ENCODE measurements at regions not wholly inside any gene's neighbourhood (a gene's known extent, or its start where the extent isn't known, plus 50 kb on each side); places are given as distances from the start of the nearest gene placed in this dataset.

DNA sequence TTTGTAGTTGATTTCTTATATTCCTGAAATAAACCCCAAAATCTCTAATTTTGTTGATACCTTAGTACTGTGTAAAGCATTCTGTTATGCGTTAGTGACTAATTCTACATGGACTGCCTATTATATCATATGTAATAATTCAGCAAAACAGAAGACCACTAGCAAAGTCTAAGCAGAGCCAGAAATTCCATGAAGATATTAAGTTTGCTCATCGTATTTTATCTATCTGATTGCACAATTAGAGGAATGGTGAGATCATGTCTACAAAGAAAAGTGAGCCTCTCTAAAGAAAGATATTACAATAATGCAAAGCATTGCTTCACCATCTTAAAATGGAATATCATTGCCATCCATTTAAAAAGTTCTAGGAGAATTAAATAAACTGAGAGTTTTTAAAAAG, 374.6 kb upstream of the SLC7A11 start:
- Histone ChIP-seq H2AFZ (ENCODE audit: insufficient read depth, low read depth, low read length, poor library complexity, severe bottlenecking) (no peak overlapping the region), H3K79me2 (ENCODE audit: insufficient read depth, low read length) (no peaks in the 10 kb centered on the region), H3K27ac (ENCODE audit: low read depth in 1 of 2, low read length in 2 of 2) (no peak overlapping the region), H3K4me2 (replicated peaks; ENCODE audit: extremely low read depth, low read length, poor library complexity, severe bottlenecking) (no peak overlapping the region), H3K36me3 (replicated peaks in 1 of 2; ENCODE audit: control insufficient read depth in 1 of 2, insufficient read depth in 2 of 2, low read length in 2 of 2) (no peaks in the 10 kb centered on the region), H3K4me3 (replicated peaks in 1 of 3; ENCODE audit: low read depth in 2 of 3, low read length in 3 of 3) (no peak overlapping the region), H4K20me1 (ENCODE audit: insufficient read depth, low read length) (no peaks in the 10 kb centered on the region), H3K27me3 (ENCODE audit: control insufficient read depth in 2 of 2, insufficient read depth in 2 of 2, low read length in 2 of 2) (no peaks in the 10 kb centered on the region), H3K4me1 (ENCODE audit: control insufficient read depth in 1 of 2, insufficient read depth in 2 of 2, low read length in 2 of 2) (no peaks in the 10 kb centered on the region), H3K9ac (ENCODE audit: insufficient read depth, low read length, poor library complexity, severe bottlenecking) (no peak overlapping the region), H3K9me3 (replicated peaks in 1 of 2; ENCODE audit: control insufficient read depth in 1 of 2, insufficient read depth in 1 of 2, low read length in 2 of 2) (peaks cover 0 to under 1% of the 10 kb centered on the region in 2 donors)
- Mint-ChIP-seq H3K27ac (no peak overlapping the region), H3K4me1 (no peaks in the 10 kb centered on the region), H3K9me3 (peaks cover 0 to 6% (median 2%) of the 10 kb centered on the region in 7 donors), H3K36me3 (no peaks in the 10 kb centered on the region), H3K27me3 (ENCODE audit: low read depth in 3 of 3) (peaks cover 0 to 5% (median 0%) of the 10 kb centered on the region in 3 donors), H3K4me3 (no peak overlapping the region)
- no peak for DNase-seq
- no CpG with 5 or more reads among the region's 2 CpGs for WGBS (ENCODE audit: insufficient coverage)
- TF ChIP-seq, protein P1, sequence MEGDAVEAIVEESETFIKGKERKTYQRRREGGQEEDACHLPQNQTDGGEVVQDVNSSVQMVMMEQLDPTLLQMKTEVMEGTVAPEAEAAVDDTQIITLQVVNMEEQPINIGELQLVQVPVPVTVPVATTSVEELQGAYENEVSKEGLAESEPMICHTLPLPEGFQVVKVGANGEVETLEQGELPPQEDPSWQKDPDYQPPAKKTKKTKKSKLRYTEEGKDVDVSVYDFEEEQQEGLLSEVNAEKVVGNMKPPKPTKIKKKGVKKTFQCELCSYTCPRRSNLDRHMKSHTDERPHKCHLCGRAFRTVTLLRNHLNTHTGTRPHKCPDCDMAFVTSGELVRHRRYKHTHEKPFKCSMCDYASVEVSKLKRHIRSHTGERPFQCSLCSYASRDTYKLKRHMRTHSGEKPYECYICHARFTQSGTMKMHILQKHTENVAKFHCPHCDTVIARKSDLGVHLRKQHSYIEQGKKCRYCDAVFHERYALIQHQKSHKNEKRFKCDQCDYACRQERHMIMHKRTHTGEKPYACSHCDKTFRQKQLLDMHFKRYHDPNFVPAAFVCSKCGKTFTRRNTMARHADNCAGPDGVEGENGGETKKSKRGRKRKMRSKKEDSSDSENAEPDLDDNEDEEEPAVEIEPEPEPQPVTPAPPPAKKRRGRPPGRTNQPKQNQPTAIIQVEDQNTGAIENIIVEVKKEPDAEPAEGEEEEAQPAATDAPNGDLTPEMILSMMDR (IDR thresholded peaks at IDR 0.05), result no peak
- intact Hi-C loops (cut with micrococcal nuclease), result no loop called here

DNA sequence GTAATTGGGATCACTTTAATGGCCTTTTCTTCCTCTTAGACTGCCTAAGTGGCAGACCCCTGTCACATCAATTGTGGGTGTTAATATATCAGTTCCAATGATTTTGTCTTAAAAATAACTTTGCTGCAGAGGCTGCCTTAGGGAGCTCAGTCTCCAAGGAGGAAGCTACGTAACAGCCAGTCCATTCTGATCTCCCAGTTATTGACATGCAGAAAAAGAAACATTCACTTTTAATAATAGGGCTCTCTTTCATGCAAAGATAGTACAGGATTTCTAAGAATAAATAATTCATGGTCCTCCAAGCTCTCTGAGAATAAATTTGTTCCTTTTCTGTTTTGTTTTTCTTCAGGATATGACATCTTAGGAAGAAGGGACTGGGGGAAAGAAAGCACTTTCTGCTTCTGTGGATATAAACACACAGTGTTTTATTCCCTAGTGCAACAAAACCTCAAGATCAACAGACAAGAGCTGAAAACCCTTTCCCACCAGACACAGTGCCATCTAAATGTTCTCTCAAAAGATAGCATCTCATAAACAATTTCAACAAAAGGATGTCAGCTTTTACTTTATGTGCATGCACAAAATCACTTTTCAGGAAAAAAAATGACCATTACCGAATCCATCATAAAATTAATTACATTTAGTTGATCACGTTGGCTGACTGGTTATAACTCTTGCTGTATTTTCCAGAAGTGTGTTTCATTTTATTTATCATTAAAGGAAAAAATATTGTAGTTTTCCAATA, 372.4 kb upstream of the SLC7A11 start:
- Histone ChIP-seq H3K79me2 (ENCODE audit: insufficient read depth, low read length) (no peaks in the 10 kb centered on the region), H2AFZ (ENCODE audit: insufficient read depth, low read depth, low read length, poor library complexity, severe bottlenecking) (no peak overlapping the region), H3K4me2 (replicated peaks; ENCODE audit: extremely low read depth, low read length, poor library complexity, severe bottlenecking) (no peak overlapping the region), H3K9ac (ENCODE audit: insufficient read depth, low read length, poor library complexity, severe bottlenecking) (no peak overlapping the region), H3K36me3 (replicated peaks in 1 of 2; ENCODE audit: control insufficient read depth in 1 of 2, insufficient read depth in 2 of 2, low read length in 2 of 2) (no peaks in the 10 kb centered on the region), H3K9me3 (replicated peaks in 1 of 2; ENCODE audit: control insufficient read depth in 1 of 2, insufficient read depth in 1 of 2, low read length in 2 of 2) (no peaks in the 10 kb centered on the region), H3K27ac (ENCODE audit: low read depth in 1 of 2, low read length in 2 of 2) (no peak overlapping the region), H3K27me3 (ENCODE audit: control insufficient read depth in 2 of 2, insufficient read depth in 2 of 2, low read length in 2 of 2) (no peaks in the 10 kb centered on the region), H4K20me1 (ENCODE audit: insufficient read depth, low read length) (no peaks in the 10 kb centered on the region), H3K4me1 (ENCODE audit: control insufficient read depth in 1 of 2, insufficient read depth in 2 of 2, low read length in 2 of 2) (no peaks in the 10 kb centered on the region), H3K4me3 (replicated peaks in 1 of 3; ENCODE audit: low read depth in 2 of 3, low read length in 3 of 3) (no peak overlapping the region)
- no peak overlapping the region for H3K27ac Mint-ChIP-seq
- no peaks in the 10 kb centered on the region for H3K4me1 Mint-ChIP-seq
- H3K4me3 Mint-ChIP-seq, result no peak overlapping the region
- peaks cover 0 to 5% (median 0%) of the 10 kb centered on the region in 3 donors for H3K27me3 Mint-ChIP-seq (ENCODE audit: low read depth in 3 of 3)
- DNase-seq, result no peak
- peaks cover 0 to 4% (median 0%) of the 10 kb centered on the region in 7 donors for H3K9me3 Mint-ChIP-seq
- H3K36me3 Mint-ChIP-seq, result no peaks in the 10 kb centered on the region
- intact Hi-C loops (cut with micrococcal nuclease), result no loop called here
- TF ChIP-seq, protein P1 (IDR thresholded peaks at IDR 0.05), result no peak
- WGBS (ENCODE audit: insufficient coverage), result no CpG with 5 or more reads among the region's 3 CpGs

Data from CD14-positive monocyte (primary cell).